MV-4-11 (cell line): ENCODE measurements at regions not wholly inside any gene's neighbourhood (a gene's known extent, or its start where the extent isn't known, plus 50 kb on each side); places are given as distances from the start of the nearest gene placed in this dataset.

ENCODE experiments used
- DNase-seq: peaks from one replicate; lab custom pipeline; 2025; lab: John Stamatoyannopoulos, UW

DNA sequence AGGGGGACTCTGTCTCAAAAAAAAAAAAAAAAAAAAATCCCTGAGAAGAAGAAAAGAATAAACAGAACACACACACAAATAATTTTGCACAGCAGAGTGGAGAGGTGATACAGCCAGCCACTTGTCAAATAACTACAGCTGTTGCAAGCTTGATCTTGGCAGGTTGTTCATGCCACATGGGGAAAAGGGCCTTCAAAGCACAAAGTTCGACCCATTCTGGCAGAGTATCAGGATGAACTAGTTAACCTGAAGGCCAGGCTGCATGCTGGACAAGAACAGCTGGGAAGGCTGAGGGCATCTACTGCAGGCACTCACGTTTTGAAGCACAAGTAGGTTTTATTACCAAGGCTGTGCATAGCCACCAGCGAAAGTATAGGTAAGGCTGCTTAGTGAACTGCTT is 104.1 kb downstream of the KCTD15 start:
- DNase-seq: no peak

DNA sequence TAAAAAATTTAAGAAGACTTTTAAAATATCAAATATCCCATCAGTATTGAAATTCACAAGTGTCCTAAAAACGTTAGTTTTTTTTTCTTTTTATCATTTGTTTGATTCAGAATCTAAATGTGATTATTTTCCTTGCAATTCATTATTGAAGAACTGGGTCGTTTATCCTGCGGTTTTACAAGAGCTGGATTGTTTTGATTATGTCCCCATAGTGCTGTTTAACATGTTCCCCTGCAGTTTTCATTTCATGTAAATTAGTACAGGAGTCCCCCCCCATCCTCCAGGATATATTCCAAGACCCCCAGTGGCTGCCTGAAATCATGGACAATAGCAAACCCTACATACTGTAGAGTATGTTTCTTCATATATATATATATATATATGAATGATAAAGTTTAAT is 105.7 kb downstream of the KCTD15 start:
- no peak for DNase-seq

DNA sequence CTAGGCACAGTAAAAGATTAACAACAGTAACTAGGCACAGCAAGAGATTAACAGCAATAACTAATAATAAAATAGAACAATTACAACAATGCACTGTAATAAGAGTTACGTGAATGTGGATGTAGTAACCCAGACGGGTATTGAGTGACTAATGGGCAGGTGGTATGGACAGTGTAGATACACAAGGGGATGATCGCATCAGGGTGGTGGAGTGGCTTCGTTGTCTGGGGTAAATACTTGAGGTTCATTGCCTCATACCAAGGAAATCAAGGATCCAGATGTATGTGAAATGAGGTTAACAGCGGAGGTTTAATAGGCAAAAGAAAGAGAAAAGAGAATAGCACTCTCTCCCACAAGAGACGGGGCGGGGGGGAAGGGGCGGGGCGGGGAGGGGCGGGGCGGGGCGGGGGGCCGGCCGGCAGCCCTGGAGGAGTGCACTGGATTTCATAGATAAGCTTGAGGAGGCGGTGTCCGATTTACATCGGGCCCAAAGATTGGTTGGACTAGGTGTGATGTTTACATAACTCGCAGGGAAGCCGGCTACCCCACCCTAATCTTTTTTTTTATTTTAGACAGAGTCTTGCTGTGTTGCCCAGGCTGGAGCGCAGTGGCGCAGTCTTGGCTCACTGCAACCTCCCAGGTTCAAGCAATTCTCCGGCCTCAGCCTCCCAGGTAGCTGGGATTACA is 106.3 kb downstream of the KCTD15 start:
- no peak for DNase-seq

- no peak for DNase-seq
Observed at GRCh38 chr19:33903489-33903850, 106.8 kb downstream of the KCTD15 start.

- DNase-seq: no peak
Observed at GRCh38 chr19:33904681-33905080, 108.0 kb downstream of the KCTD15 start.

- no peak for DNase-seq
Observed at GRCh38 chr19:33905473-33905936, 108.8 kb downstream of the KCTD15 start.

- DNase-seq: no peak
Observed at GRCh38 chr19:33905937-33906577, 109.4 kb downstream of the KCTD15 start.

DNA sequence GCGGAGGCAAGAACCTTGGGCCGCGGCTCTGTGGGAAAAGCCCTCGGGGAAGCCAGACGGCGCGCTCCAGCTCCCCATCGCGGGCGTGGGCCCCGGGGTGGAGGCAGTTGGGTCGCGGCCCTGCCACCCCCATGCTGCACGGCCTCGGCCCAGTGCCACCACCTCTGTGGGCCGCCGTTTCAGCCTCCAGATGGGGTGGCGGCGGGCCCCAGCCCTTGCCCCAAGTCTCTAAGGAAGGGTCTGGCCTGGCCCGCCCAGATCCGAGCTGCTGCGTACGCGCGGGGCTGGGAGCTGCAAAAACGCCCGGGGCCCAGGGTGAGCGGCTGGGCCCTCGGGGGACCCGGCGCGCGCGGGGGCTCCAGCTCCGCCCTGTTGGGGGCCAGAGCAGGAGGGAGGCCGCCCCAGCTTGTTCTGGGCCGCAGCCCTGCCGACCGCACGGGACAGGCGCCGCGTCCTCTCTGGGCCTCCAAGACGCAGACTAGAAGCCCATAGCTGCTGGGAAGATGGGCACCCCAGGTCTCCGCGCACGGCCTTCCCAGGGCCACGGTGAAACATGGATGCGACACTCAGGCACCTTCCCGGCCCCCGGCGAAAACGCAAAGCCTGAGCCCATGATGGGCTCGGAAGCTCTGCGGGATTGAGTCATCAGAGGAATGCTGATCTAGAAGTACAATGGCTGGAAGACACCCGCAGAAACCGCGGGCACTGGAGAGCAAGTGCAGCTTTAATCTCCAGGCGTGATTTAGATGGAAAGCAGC is 110.1 kb downstream of the KCTD15 start:
- DNase-seq: no peak

- DNase-seq: no peak
Observed at GRCh38 chr19:33910922-33911321, 114.3 kb downstream of the KCTD15 start.

- DNase-seq: no peak
Observed at GRCh38 chr19:33914599-33914998, 117.9 kb downstream of the KCTD15 start.

- DNase-seq: no peak
Observed at GRCh38 chr19:33916792-33917191, 120.1 kb downstream of the KCTD15 start.

DNA sequence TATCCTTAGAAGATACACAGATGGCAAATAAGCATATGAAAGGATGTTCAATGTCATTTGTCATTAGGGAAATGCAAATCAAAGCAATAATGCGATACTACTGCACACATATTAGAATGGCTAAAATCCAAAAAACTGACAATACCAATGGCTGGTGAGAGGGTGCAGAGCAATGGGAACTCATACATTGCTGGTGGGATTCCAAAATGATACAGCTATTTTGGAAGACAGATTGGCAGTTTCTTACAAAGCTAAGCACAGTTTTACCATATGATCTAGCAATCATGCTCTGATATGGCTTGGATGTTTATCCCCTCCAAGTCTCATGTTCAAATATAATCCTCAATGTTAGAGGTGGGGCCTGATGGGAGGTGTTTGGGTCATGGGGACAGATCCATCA is 122.6 kb downstream of the KCTD15 start:
- DNase-seq: no peak

DNA sequence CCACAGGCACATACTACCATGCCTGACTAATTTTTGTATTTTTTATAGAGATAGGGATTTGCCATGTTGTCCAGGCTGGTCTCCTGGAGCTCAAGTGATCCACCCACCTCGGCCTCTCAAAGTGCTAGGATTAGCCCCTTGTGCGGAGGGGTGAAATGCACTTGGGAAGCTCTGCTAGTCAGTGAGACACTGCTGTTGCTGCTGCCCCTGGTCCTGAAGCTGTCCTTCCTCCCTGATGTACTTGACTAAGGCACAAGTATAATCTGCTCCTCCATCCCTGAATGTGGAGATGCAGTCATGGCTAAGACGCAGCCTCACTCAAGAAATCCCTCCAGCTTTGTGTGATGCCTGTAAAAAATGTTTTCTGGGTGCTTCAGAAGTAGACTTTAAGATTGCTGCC is 124.5 kb downstream of the KCTD15 start:
- DNase-seq: no peak

DNA sequence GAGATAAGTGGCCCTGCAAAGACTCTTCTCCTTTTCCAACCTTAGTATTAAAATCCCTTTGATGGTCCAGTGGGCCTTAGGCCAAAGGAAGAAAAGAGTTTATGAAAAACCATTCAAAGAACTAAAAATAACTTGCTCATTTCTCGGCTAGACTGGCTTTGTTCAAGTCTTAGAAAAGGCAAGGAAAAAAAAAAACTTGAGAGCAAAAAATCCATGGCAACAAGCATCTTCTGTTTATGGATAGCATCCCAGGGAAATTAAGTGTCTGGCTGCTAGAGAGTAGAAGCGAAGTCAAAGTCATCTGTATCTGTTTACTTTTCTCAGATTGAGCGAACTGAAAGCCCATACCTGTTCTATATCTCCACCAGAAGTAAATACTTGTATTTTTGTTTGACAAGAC is 129.6 kb downstream of the KCTD15 start:
- DNase-seq: no peak

DNA sequence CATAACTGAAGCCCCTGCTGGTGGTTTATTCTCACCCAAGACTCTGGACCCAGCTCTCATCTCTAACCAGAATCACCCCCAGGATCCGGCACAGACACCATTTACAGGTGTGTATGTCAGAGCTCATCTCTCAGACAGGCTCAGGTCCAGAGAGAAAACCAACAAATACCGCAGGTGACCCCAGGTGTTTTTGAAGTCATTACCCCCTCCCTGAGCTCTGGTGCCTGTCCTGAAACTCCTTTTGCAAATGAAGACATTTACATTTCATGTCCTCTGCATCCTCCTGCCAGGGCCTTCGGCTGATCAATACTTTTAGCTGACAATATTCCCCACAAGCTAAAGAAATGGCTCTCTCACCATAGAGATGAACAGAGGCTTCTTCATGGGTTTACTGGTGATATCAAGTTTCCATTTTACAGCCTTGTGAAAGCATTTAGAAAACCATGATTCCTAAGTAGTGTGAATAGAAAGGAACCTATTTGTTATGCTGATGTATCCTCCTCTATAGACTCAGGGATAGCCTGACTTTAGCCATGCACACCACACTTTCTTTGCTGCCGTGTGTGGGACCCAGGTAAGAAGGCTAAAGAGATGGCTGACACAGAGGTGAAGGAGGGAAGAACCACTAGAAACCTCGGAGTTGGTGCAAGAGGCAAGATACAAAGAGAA is 131.3 kb downstream of the KCTD15 start:
- DNase-seq: no peak

DNA sequence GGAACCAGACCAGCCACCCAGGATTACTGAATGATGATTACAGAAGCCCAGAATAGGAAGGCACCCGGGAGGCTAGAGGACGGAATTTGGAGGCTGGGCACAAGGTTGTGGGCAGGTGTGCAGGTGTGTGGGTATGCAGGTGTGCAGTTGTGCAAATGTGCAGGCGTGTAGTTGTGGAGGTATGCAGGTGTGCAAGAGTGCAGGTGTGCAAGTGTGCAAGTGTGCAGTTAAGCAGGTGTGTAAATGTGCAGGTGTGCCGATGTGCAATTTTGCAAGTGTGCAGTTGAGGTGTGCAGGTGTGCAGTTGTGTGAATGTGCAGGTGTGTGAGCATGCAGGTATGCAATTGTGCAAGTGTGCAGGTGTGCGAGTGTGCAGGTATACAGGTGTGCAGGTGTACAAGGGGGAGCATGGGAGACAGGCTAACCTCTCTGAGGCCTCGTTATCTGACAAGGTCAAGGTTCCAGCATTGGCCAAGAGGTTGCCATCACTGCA is 131.8 kb downstream of the KCTD15 start:
- DNase-seq: no peak

DNA sequence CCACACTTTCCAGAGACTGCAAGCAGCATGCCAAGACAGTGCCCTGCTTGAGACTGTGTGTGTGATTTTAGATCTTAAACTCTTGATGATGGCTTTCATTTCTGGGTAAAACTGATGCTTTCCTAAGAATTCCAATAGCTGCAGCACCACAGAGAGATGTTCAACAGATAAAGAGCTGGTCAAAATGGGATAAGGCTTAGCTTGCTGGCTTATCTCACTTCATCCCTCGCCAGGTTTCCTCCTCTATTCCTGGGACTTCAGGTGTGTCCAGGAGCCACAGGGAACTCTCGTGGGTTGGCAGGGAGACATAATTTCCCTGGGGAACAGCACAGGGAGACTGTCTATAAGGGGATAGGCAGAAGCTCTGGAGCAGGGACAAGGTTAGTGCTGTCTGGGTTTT is 137.3 kb downstream of the KCTD15 start:
- DNase-seq: no peak

DNA sequence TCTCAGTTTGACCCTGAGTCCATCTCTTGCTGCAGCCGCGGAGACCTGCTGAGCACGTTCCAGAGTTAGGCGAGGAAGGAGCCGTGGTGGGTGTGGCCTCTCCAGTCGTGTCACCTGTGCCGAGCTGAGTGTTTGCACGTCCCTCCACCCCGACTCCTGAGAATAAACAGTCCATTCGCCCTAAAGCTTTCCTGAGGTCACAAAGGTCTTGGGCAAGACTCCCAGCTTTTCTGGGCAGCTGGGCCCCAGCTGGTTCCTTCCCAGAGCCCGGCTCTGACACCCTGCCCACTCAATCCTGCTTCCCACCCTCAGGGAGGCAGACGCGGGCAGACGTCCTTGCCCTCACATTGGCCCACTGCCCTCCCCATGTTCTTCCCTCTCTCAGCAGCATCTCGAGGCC is 142.2 kb downstream of the KCTD15 start:
- DNase-seq: no peak

DNA sequence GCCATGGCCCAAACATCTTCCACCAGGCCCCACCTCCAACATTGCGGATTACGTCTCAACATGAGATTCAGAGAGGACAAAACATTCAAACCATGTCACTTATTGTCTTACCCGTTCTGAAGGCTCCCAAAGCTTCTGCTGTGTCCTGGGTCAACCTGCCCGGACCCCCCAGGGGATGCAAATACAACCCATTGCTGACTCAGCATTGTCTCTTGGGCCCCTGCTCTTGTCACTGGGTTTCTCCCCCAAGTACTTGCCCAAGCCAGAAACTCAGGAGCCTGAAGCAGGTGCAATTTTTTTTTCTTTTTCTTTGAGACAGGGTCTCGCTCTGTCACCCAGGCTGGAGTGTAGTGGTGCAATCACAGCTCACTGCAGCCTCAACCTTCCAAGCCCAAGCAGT is 144.5 kb downstream of the KCTD15 start:
- no peak for DNase-seq

DNA sequence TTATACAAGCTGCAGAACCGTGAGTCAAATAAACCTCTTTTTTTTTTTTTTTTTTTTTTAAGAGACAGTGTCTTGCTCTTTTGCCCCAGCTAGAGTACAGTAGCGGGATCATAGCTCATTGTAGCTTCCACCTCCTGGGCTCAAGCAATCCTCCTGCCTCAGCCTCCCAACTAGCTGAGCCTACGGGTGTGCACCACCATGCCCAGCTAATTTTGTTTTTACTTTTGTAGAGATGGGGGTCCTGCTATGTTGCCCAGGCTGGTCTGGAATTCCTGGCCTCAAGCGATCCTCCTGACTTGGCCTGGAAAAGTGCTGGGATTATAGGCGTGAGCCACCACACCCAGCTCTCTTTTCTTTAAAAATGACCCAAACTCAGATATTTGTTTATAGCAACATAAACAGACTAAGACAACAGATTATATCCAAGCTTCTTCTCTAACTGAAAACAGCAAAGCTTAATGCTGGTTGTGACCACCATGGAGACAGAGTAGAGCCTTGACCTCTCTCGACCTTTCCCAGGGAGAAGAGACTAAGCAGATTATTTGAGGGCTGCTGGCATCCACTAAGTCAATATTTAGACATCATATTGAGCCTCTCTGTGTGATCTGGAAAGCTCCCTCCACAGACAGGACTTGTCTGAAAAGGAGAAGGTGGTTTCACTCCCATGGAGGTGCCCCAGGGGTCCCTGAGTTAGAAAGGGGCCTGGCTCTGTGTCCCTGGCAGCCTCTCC is 150.0 kb downstream of the KCTD15 start:
- DNase-seq: no peak

- no peak for DNase-seq
Observed at GRCh38 chr19:33947265-33947964, 150.7 kb downstream of the KCTD15 start.
